ENCODE measurements at regions not wholly inside any gene's neighbourhood (a gene's known extent, or its start where the extent isn't known, plus 50 kb on each side); places are given as distances from the start of the nearest gene placed in this dataset.
"Not testable (repeated sequence)": the region's sequence is repeated elsewhere in the genome, so short reads cannot be mapped to it uniquely, and the experiment has no call there.

- no peak for DNase-seq
Observed at GRCh38 chr12:34198924-34199323, 176.6 kb downstream of the ALG10 start.

- no peak for DNase-seq
Observed at GRCh38 chr12:34203866-34204620, 181.7 kb downstream of the ALG10 start.

GRCh38 chr12:34204830-34205285 is 182.6 kb downstream of the ALG10 start:
- no peak for DNase-seq

GRCh38 chr12:34205401-34205800 is 183.1 kb downstream of the ALG10 start:
- DNase-seq: no peak

GRCh38 chr12:34206061-34206785 is 183.9 kb downstream of the ALG10 start:
- DNase-seq: no peak

GRCh38 chr12:34207858-34208257 is 185.6 kb downstream of the ALG10 start:
- no peak for DNase-seq

- DNase-seq: no peak
Observed at GRCh38 chr12:34208331-34209258, 186.3 kb downstream of the ALG10 start.

- no peak for DNase-seq
Observed at GRCh38 chr12:34209259-34209835, 187.1 kb downstream of the ALG10 start.

GRCh38 chr12:34210183-34210582 is 187.9 kb downstream of the ALG10 start:
- DNase-seq: no peak

GRCh38 chr12:34210689-34211530 is 188.6 kb downstream of the ALG10 start:
- no peak for DNase-seq

- DNase-seq: no peak
Observed at GRCh38 chr12:34212651-34213050, 190.4 kb downstream of the ALG10 start.

- DNase-seq: no peak
Observed at GRCh38 chr12:34214011-34214410, 191.7 kb downstream of the ALG10 start.

GRCh38 chr12:34215213-34215892 is 193.1 kb downstream of the ALG10 start:
- no peak for DNase-seq

GRCh38 chr12:34215893-34216285 is 193.6 kb downstream of the ALG10 start:
- DNase-seq: no peak

GRCh38 chr12:34217660-34218059 is 195.4 kb downstream of the ALG10 start:
- no peak for DNase-seq

GRCh38 chr12:34218193-34219045 is 196.1 kb downstream of the ALG10 start:
- peak; percentile 67 for DNase-seq

- peak; percentile 24 for DNase-seq
Observed at GRCh38 chr12:34219046-34219770, 196.9 kb downstream of the ALG10 start.

- not testable (repeated sequence) for DNase-seq
Observed at GRCh38 chr12:34220079-34220478, 197.8 kb downstream of the ALG10 start.

- DNase-seq: no peak
Observed at GRCh38 chr12:34223640-34224039, 201.3 kb downstream of the ALG10 start.

- not testable (repeated sequence) for DNase-seq
Observed at GRCh38 chr12:34226044-34226443, 203.7 kb downstream of the ALG10 start.

All from NCI-H774 (cell line).